ENCODE measurements at regions not wholly inside any gene's neighbourhood (a gene's known extent, or its start where the extent isn't known, plus 50 kb on each side); places are given as distances from the start of the nearest gene placed in this dataset.

GRCh38 chr21:21713651-21714180 is 715.5 kb downstream of the NCAM2 start:
- DNase-seq (ENCODE audit: low read depth) = no peak

GRCh38 chr21:21714426-21714825 is 716.2 kb downstream of the NCAM2 start:
- in situ Hi-C loops (cut with HindIII; ENCODE audit: low pct_unique_long_range_greater_than_20kb, low sequenced_read_pairs) = no loop called here
- DNase-seq (ENCODE audit: low read depth) = no peak

More at GRCh38 chr21:21713651-21714180, 715.5 kb downstream of the NCAM2 start:
- in situ Hi-C loops (cut with HindIII; ENCODE audit: low pct_unique_long_range_greater_than_20kb, low sequenced_read_pairs) = no loop called here

GRCh38 chr21:21715266-21715969 is 717.2 kb downstream of the NCAM2 start:
- DNase-seq (ENCODE audit: low read depth) = no peak

DNA sequence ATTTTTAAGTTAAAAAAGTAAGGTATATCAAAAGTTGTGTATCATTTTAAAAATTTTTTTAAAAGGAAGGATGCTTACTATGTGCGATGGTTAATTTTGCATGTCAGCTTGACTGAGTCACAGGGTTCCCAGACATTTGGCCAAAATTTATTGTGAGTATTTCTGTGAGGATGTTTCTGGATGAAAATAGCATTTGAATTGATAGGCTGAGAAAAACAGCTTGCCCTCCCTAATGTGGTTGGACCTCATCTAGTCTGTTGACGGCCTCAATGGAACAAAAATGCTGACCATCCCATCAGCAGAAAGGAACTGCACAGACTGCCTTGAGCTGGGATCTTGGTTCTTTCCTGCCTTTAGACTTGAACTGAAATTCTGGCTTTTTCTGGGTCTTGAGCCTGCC is 724.5 kb downstream of the NCAM2 start:
- in situ Hi-C loops (cut with HindIII; ENCODE audit: low pct_unique_long_range_greater_than_20kb, low sequenced_read_pairs) = no loop called here
- no peak for DNase-seq (ENCODE audit: low read depth)

More at GRCh38 chr21:21715266-21715969, 717.2 kb downstream of the NCAM2 start:
- in situ Hi-C loops (cut with HindIII; ENCODE audit: low pct_unique_long_range_greater_than_20kb, low sequenced_read_pairs) = no loop called here

GRCh38 chr21:21730512-21730911 is 732.3 kb downstream of the NCAM2 start:
- DNase-seq (ENCODE audit: low read depth) = no peak
- in situ Hi-C loops (cut with HindIII; ENCODE audit: low pct_unique_long_range_greater_than_20kb, low sequenced_read_pairs) = no loop called here

GRCh38 chr21:21731626-21732025 is 733.4 kb downstream of the NCAM2 start:
- no peak for DNase-seq (ENCODE audit: low read depth)
- in situ Hi-C loops (cut with HindIII; ENCODE audit: low pct_unique_long_range_greater_than_20kb, low sequenced_read_pairs) = no loop called here

DNA sequence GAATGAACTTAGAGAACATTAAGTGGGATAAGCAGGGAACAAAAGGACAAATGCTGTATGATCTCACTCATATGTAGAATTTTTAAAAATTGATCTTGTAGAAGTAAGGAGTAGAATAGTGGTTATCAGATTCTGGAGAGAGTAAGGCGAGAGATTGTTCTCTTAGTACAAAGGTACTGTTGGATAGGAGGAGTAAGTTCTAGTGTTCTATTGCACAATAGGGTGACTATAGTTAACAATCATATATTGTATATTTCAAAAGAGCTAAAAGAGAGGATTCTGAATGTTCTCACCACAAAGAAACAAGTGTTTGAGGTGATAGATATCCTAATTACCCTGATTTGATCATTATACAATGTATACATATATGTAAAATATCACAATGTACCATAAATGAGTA is 735.9 kb downstream of the NCAM2 start:
- no peak for DNase-seq (ENCODE audit: low read depth)
- in situ Hi-C loops (cut with HindIII; ENCODE audit: low pct_unique_long_range_greater_than_20kb, low sequenced_read_pairs) = no loop called here

- in situ Hi-C loops (cut with HindIII; ENCODE audit: low pct_unique_long_range_greater_than_20kb, low sequenced_read_pairs) = no loop called here
- no peak for DNase-seq (ENCODE audit: low read depth)
Measured at GRCh38 chr21:21737186-21737585, 739.0 kb downstream of the NCAM2 start.

DNA sequence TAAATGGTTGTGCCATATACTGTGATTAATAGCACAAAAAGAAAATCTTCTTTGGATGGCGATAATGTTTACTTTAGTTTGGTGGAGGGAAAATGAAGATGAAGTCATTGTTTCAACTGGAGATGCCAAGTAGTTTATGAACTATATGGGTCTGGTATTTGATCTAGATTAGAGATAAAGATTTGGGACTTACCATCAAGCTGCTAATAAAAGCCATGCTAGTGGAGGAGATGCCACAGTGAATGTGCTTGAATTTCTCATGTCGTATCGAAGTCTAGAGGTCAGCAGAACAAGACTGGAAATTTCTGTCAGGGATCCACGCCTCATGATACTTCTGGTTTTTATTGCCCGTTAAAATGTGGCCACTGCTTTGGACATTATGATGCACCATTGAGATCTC is 742.0 kb downstream of the NCAM2 start:
- no peak for DNase-seq (ENCODE audit: low read depth)
- in situ Hi-C loops (cut with HindIII; ENCODE audit: low pct_unique_long_range_greater_than_20kb, low sequenced_read_pairs) = no loop called here

DNA sequence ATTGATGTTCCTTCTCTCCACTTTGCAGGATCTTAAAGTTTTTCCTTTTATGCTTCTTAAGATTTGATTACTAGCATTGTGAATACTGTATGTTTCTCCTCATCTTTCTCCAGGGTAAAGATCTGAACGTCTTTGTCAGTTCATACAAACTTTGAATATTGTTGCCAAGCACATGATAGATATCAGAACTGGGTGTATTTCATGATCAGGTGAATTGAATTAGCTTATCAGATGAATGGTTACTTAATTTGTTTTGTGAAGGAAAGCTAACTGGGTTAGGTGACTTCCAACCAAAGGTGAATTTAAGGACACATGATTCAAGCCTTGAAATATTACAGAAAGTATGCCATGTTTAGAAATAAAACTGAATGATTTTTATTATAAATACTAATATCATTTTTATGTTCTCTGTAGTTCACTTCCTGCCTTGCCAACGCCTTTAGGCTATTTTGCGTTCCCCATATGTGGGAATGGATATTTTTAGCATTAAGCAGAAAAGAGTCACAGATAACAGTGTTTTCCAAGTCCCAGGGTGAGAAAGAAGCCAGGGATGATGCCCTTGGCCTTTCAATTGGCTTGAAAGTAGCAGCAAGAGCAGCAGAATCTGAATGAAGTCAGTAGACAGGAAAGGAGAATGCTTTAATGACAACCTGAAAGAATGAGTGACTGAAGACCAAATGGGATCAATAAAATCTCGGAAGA is 752.1 kb downstream of the NCAM2 start:
- in situ Hi-C loops (cut with HindIII; ENCODE audit: low pct_unique_long_range_greater_than_20kb, low sequenced_read_pairs) = no loop called here

GRCh38 chr21:21751286-21751685 is 753.1 kb downstream of the NCAM2 start:
- no peak for DNase-seq (ENCODE audit: low read depth)
- in situ Hi-C loops (cut with HindIII; ENCODE audit: low pct_unique_long_range_greater_than_20kb, low sequenced_read_pairs) = no loop called here

More for the DNA sequence above, 752.1 kb downstream of the NCAM2 start:
- DNase-seq (ENCODE audit: low read depth) = no peak

- no peak for DNase-seq (ENCODE audit: low read depth)
- in situ Hi-C loops (cut with HindIII; ENCODE audit: low pct_unique_long_range_greater_than_20kb, low sequenced_read_pairs) = no loop called here
Measured at GRCh38 chr21:21762855-21763254, 764.6 kb downstream of the NCAM2 start.

DNA sequence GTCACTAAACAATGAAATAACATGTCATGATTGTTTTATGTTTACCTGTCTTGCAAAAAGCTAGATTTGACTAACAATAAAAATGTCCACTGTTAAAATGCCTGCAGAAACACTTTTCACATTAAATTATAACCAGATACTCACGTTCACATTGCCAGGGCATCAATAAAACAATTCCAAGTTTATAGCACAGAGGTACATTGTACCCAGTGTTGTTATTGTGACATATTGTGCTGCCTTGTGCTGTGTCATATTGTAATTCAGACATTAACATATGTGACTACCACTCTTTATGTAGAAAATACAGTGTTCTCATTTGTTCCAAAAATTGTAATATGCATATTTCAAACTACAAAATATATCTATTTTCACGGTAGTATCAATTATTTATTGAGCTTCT is 766.1 kb downstream of the NCAM2 start:
- in situ Hi-C loops (cut with HindIII; ENCODE audit: low pct_unique_long_range_greater_than_20kb, low sequenced_read_pairs) = no loop called here
- DNase-seq (ENCODE audit: low read depth) = no peak

GRCh38 chr21:21767276-21767675 is 769.1 kb downstream of the NCAM2 start:
- no peak for DNase-seq (ENCODE audit: low read depth)

DNA sequence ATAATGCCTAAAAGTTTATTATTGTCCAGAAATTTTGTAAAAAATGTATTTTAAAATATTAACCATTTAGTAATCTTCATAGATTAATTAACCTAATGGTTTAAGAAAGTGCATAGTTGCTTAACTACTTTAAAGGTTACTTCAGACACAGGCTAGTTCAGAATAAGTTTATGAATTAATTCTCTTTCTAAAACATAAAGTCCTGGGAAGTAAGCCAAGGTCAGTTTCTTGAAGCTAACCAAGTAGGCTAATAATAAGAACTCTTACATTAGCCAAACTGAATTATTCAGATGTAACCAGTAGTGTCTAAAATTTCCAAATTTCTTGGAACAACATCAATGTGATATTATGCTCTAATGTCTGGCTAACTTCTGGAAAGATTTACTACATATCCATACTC is 790.4 kb downstream of the NCAM2 start:
- in situ Hi-C loops (cut with HindIII; ENCODE audit: low pct_unique_long_range_greater_than_20kb, low sequenced_read_pairs) = no loop called here
- no peak for DNase-seq (ENCODE audit: low read depth)

More at GRCh38 chr21:21767276-21767675, 769.1 kb downstream of the NCAM2 start:
- in situ Hi-C loops (cut with HindIII; ENCODE audit: low pct_unique_long_range_greater_than_20kb, low sequenced_read_pairs) = no loop called here

DNA sequence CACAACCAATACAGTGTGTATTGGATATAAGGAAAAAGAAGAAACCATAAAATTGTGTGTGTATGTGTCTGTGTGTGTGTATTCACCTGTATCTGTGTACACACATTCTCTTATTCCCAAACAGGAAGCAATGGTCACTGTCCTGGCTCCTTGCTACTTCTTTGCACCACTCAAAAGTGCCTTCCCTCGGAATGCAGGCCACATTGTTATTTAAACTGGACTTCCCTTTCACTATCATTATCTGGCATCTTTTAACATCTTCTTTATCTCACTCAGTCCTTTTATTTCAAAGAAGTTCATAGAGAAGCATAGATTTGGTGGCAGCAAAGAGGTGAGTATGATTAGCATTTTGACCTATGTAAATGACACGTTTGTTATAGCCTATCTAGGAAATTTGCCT is 803.7 kb downstream of the NCAM2 start:
- in situ Hi-C loops (cut with HindIII; ENCODE audit: low pct_unique_long_range_greater_than_20kb, low sequenced_read_pairs) = no loop called here
- no peak for DNase-seq (ENCODE audit: low read depth)

DNA sequence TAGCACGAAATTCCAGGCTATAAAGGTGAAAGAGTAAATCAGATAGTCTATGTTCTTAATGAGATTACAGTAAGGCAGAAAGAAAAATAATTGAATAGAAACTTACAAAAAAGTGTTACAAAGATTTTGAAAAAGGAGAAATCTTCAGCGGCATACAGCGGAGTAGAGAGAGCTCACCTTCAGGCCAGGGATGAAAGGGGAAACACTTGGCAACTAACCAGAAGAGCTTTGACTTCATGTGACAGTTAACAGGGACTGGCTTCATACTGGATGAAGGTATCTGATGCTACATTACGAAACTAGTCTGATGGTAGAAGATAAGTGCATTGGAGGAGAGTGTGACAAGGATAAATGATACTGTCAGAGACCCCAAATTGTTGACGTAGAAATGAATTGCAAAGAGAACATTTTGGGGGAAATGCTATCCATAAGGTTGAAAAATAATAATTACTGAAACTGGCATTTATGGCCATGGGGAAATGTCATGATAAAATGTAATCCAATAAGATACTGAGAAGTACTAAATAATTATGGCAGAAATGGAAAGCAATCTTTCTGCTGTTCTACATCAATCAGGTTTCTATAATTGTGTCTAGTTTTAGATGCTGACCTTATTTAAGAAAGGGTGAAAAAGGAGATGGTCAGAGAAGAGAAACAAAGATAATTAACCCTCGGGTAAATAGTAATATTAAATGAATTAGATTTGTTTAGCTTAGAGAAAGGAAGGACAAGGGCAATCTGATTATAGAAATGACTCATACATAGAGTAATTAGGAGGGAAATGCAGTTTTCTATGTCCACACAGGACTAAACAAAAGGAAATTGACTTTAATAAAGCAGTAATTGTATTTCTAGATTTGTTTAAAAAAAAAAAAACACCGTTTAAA is 808.7 kb downstream of the NCAM2 start:
- in situ Hi-C loops (cut with HindIII; ENCODE audit: low pct_unique_long_range_greater_than_20kb, low sequenced_read_pairs) = no loop called here
- DNase-seq (ENCODE audit: low read depth) = no peak

- in situ Hi-C loops (cut with HindIII; ENCODE audit: low pct_unique_long_range_greater_than_20kb, low sequenced_read_pairs) = no loop called here
- DNase-seq (ENCODE audit: low read depth) = no peak
Measured at GRCh38 chr21:21807598-21807903, 809.3 kb downstream of the NCAM2 start.

- in situ Hi-C loops (cut with HindIII; ENCODE audit: low pct_unique_long_range_greater_than_20kb, low sequenced_read_pairs) = no loop called here
- DNase-seq (ENCODE audit: low read depth) = no peak
Measured at GRCh38 chr21:21813289-21813688, 815.1 kb downstream of the NCAM2 start.
